Thyroid gland (tissue), 4 donors: ENCODE measurements at regions not wholly inside any gene's neighbourhood (a gene's known extent, or its start where the extent isn't known, plus 50 kb on each side); places are given as distances from the start of the nearest gene placed in this dataset.

Source experiments
- POLR2A ChIP-seq, 2 donors: fragments of 450-650 bp; IDR thresholded peaks; one replicate each; pipeline ENCODE4 v1.6.1; 2017; ENCODE audit warnings: antibody characterized with exemption in 2 of 2, mild to moderate bottlenecking in 2 of 2, moderate library complexity in 1 of 2
- TF ChIP-seq, protein P1 (sequence below), 6 experiments: fragments of 200-600 bp in 3 of 6; fragments of 450-650 bp in 3 of 6; sonication (generic) in 3 of 6; IDR thresholded peaks; one replicate each; pipeline ENCODE4 v1.5.1; 2016 to 2019; ENCODE audit warnings: antibody characterized with exemption in 6 of 6, mild to moderate bottlenecking in 2 of 6, inconsistent platforms in 1 of 6, moderate library complexity in 1 of 6

DNA sequence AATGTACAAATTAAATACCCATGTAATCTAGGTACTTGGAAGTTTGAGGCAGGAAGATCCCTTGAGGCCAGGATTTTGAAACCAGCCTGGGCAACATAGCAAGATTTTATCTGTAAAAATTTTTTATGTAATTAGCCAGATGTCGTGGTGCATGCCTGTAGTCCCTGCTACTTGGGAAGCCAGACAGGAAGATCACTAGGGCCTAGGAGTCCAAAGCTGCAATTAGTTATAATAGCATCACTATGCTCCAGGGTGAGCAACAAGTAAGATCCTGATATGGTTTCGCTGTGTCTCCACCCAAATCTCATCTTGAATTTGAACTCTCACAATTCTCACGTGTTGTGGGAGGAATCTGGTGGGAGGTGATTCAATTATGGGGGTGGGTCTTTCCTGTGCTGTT lies 535.8 kb downstream of the TENT5A start:
- TF ChIP-seq, protein P1, sequence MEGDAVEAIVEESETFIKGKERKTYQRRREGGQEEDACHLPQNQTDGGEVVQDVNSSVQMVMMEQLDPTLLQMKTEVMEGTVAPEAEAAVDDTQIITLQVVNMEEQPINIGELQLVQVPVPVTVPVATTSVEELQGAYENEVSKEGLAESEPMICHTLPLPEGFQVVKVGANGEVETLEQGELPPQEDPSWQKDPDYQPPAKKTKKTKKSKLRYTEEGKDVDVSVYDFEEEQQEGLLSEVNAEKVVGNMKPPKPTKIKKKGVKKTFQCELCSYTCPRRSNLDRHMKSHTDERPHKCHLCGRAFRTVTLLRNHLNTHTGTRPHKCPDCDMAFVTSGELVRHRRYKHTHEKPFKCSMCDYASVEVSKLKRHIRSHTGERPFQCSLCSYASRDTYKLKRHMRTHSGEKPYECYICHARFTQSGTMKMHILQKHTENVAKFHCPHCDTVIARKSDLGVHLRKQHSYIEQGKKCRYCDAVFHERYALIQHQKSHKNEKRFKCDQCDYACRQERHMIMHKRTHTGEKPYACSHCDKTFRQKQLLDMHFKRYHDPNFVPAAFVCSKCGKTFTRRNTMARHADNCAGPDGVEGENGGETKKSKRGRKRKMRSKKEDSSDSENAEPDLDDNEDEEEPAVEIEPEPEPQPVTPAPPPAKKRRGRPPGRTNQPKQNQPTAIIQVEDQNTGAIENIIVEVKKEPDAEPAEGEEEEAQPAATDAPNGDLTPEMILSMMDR (IDR thresholded peaks at IDR 0.05), result no peak
- TF ChIP-seq POLR2A (IDR thresholded peaks at IDR 0.05), result no peak
